Activated B cell treated with CpG ODN at 0.5 μM for 24 hours (primary cell): ENCODE measurements at regions not wholly inside any gene's neighbourhood (a gene's known extent, or its start where the extent isn't known, plus 50 kb on each side); places are given as distances from the start of the nearest gene placed in this dataset.
"Not testable (repeated sequence)": the region's sequence is repeated elsewhere in the genome, so short reads cannot be mapped to it uniquely, and the experiment has no call there.

Source experiments
- ATAC-seq: fragments of 200-7000 bp; cut with Tn5 transposase; one replicate; pipeline ENCODE4 v1.10.0; 2021; ENCODE audit warnings: low read depth, mild to moderate bottlenecking, moderate library complexity
- CTCF ChIA-PET: fragments of 350-600 bp; sonication (Branson Sonifier 250); formaldehyde crosslinking; loops from one replicate; lab custom pipeline; 2021; ENCODE audit warnings: antibody characterized with exemption; lab: Charles Lee
- POLR2A ChIA-PET: fragments of 350-600 bp; sonication (Branson Sonifier 250); formaldehyde crosslinking; loops from one replicate; lab custom pipeline; 2021; ENCODE audit warnings: antibody characterized with exemption; lab: Charles Lee
- DNase-seq: peaks from one replicate; pipeline ENCODE4 v3.0.0; 2022
- H3K27ac Mint-ChIP-seq: one replicate; pipeline ENCODE4 v1.8.0; 2020; ENCODE audit warnings: mixed read lengths
- H3K27me3 Mint-ChIP-seq: one replicate; pipeline ENCODE4 v1.8.0; 2021; ENCODE audit warnings: mixed read lengths
- H3K36me3 Mint-ChIP-seq: one replicate; pipeline ENCODE4 v1.8.0; 2021; ENCODE audit warnings: low read depth, mixed read lengths
- H3K4me1 Mint-ChIP-seq: one replicate; pipeline ENCODE4 v1.8.0; 2021; ENCODE audit warnings: mixed read lengths
- H3K4me3 Mint-ChIP-seq: one replicate; pipeline ENCODE4 v1.8.0; 2020; ENCODE audit warnings: mild to moderate bottlenecking, mixed read lengths
- H3K9me3 Mint-ChIP-seq: one replicate; pipeline ENCODE4 v1.8.0; 2020; ENCODE audit warnings: mixed read lengths
- intact Hi-C: fragments of 100-400 bp; cut with micrococcal nuclease; formaldehyde crosslinking; loops from one replicate; pipeline ENCODE4 v1.15.1; 2024
- TF ChIP-seq, protein P1 (sequence below): fragments of 200-600 bp; IDR thresholded peaks from one replicate; pipeline ENCODE4 v1.8.0; 2022; ENCODE audit warnings: antibody characterized with exemption, mild to moderate bottlenecking

DNA sequence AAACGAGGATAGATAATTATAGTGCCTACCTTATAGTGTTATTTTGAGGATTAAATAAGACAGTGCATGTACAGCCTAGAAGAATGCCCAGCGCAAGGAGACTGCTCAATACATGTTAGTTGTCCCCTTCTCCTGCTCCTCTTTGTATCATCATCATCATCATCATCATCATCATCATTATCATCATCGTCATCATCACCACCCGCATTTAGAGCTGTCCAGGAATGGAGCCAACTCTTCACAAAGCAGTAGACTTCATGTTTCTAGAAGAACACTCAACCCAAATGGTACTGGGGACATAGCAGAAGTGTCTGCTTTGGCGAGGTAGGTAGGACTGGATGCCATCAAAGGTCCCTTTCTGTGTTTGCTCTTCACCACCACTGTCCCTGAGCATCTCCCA is 116.0 kb downstream of the TRIM43 start:
- DNase-seq, result no peak
- no peak overlapping the region for H3K4me3 Mint-ChIP-seq
- H3K9me3 Mint-ChIP-seq, result no peaks in the 10 kb centered on the region
- no peaks in the 10 kb centered on the region for H3K4me1 Mint-ChIP-seq
- no peak overlapping the region for H3K27ac Mint-ChIP-seq
- ATAC-seq, result no peak
- H3K27me3 Mint-ChIP-seq, result peaks cover 3% of the 10 kb centered on the region
- ChIA-PET CTCF (no interaction called here), POLR2A (no interaction called here)
- no peaks in the 10 kb centered on the region for H3K36me3 Mint-ChIP-seq
- TF ChIP-seq, protein P1, sequence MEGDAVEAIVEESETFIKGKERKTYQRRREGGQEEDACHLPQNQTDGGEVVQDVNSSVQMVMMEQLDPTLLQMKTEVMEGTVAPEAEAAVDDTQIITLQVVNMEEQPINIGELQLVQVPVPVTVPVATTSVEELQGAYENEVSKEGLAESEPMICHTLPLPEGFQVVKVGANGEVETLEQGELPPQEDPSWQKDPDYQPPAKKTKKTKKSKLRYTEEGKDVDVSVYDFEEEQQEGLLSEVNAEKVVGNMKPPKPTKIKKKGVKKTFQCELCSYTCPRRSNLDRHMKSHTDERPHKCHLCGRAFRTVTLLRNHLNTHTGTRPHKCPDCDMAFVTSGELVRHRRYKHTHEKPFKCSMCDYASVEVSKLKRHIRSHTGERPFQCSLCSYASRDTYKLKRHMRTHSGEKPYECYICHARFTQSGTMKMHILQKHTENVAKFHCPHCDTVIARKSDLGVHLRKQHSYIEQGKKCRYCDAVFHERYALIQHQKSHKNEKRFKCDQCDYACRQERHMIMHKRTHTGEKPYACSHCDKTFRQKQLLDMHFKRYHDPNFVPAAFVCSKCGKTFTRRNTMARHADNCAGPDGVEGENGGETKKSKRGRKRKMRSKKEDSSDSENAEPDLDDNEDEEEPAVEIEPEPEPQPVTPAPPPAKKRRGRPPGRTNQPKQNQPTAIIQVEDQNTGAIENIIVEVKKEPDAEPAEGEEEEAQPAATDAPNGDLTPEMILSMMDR, result no peak
- intact Hi-C loops, result no loop called here

DNA sequence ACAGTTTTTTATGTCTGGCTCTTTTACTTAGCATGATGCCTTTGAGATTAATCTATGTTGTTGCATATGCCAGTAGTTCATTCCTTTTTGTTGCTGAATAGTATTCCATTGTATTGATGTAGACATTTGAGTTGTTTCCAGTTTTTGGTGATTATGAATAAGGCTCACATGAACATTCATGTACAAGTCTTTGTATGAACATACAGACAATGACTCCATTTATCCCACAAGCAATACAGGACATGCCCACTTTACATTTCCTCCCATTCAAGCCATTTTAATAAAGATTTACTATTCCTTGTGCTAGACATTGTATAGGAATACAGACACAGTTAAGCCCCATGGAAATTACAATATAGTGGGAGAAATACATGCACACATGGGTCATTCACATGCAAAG is 118.0 kb downstream of the TRIM43 start:
- Mint-ChIP-seq H3K27ac (no peak overlapping the region), H3K4me1 (no peaks in the 10 kb centered on the region), H3K4me3 (no peak overlapping the region), H3K36me3 (no peaks in the 10 kb centered on the region), H3K9me3 (no peaks in the 10 kb centered on the region), H3K27me3 (peaks cover 2% of the 10 kb centered on the region)
- CTCF ChIA-PET, result no interaction called here
- ATAC-seq, result no peak
- intact Hi-C loops, result no loop called here
- no peak for DNase-seq
- TF ChIP-seq, protein P1, result no peak
- POLR2A ChIA-PET, result no interaction called here

DNA sequence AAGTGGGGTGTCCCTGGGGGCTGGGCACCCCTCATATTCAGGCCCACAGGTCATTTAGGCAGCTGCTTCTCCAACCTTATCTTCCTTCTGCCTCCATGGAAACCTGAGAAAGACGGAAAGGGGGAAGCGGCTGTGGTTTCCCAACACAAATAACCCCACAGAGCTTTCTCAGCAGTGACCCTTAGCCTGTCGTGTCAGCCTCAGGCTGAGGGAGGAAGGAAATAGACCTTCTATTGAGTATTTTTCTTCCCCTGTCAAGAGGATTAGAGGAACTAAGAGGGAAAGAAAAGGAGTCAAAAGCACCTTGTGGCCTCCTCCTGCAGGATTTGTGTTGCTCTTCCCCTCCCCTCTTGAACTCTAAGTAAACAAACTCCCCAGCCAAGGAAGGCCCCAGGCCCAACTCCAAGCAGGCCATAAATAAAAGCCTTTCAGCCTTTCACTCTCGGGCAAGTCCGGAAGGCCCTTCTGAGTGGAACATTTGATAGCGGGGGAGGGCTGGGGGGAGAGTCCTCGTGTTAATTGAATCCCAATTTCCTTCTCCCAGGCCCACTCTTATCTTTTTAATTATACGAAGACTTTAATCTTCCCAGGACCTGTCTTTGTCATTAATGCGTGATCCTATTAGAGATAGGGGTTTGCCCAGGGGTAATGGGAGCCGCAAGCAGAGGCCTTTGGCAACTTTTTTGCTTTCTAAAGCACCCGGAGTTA is 121.8 kb downstream of the TRIM43 start:
- POLR2A ChIA-PET, CTCF ChIA-PET, ATAC-seq, DNase-seq, H3K27me3 Mint-ChIP-seq, H3K4me3 Mint-ChIP-seq, H3K36me3 Mint-ChIP-seq, H3K4me1 Mint-ChIP-seq, H3K27ac Mint-ChIP-seq, H3K9me3 Mint-ChIP-seq, intact Hi-C loops: not testable (repeated sequence)

DNA sequence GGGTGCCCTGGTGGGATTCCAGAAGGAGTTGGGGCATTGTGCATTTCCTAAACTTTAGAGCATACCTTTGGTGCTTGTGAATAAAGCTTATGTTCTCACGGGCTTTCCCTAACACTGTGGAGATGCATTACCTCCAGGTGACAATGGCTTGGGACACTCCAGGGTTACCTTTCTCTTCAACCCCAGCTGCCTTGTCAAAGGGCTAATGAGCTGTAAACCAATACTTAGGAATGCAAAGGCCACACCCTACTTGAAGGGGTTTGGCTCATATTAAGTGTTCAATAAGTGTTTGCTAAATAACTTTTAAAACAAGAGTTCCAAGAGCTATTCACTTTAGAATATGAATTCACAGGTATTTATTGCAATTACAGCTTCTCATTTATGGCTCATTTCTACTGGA is 122.6 kb downstream of the TRIM43 start:
- ATAC-seq, H3K27ac Mint-ChIP-seq, DNase-seq, CTCF ChIA-PET, intact Hi-C loops, H3K36me3 Mint-ChIP-seq, H3K4me1 Mint-ChIP-seq, H3K27me3 Mint-ChIP-seq, H3K9me3 Mint-ChIP-seq, POLR2A ChIA-PET, H3K4me3 Mint-ChIP-seq: not testable (repeated sequence)

DNA sequence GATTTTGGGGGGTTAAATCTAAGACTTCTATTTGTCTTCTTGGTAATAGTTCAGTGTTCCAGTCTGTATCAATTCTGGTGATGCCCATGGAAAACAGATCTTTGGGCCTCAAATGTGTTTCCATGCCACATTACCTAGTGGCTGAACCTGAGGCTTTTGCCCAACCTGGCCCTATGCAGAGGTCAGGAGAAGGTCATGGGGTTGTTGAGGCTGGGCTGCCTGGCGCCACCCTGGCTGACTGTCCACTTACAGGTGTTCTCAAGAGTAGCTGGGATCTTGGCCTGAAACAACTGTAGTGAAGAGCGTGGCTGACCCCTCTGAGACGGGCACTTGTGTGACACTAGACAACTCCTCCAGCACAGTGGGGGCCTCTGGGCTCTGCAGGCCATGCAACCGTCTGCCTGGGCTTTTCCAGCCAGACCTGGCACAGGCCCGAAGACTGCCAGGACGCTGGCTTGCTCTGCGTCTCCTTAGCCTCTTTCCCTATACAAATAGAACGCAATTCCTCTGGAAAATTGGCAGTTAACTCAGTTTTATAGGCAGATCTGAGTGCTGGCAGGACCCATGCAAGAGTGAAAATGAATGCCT is 127.8 kb downstream of the TRIM43 start:
- Mint-ChIP-seq H3K4me3 (no peak overlapping the region), H3K27ac (no peak overlapping the region), H3K27me3 (peaks cover 2% of the 10 kb centered on the region), H3K36me3 (no peaks in the 10 kb centered on the region), H3K9me3 (no peaks in the 10 kb centered on the region), H3K4me1 (no peaks in the 10 kb centered on the region)
- TF ChIP-seq, protein P1, result no peak
- ChIA-PET POLR2A (no interaction called here), CTCF (no interaction called here)
- DNase-seq (no peak), ATAC-seq (no peak)
- intact Hi-C loops, result loop anchor here (10.0 kb wide), 1 partner anchor 335 kb away; no protein-coding TSS in a partner anchor

DNA sequence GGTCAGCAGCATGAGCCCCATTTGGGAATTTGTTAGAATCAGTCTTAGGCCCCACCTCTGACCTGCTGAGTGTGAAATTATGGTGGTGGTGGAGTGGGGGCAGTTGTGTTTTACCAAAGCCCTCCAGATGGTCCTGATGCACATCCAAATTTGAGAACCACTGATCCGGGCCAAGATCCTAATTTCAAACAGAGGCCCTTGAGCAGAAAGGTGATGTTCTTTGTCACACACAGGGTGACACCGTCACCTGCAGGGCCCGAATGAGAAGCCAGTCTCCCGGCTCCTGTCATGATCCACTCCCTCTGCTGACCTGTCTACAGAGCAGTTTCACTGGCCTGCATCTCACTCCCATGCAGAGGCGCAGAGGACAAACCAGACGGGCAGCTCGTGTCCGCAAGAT is 129.9 kb downstream of the TRIM43 start:
- ATAC-seq, result no peak
- H3K36me3 Mint-ChIP-seq, result no peaks in the 10 kb centered on the region
- TF ChIP-seq, protein P1, result no peak
- H3K4me1 Mint-ChIP-seq, result no peaks in the 10 kb centered on the region
- H3K27me3 Mint-ChIP-seq, result peaks cover 6% of the 10 kb centered on the region
- H3K4me3 Mint-ChIP-seq, result no peak overlapping the region
- H3K9me3 Mint-ChIP-seq, result no peaks in the 10 kb centered on the region
- ChIA-PET POLR2A (no interaction called here), CTCF (no interaction called here)
- intact Hi-C loops, result loop anchor here (10.0 kb wide), 1 partner anchor 337 kb away; no protein-coding TSS in a partner anchor
- no peak for DNase-seq
- H3K27ac Mint-ChIP-seq, result no peak overlapping the region
